ENCODE measurements at regions not wholly inside any gene's neighbourhood (a gene's known extent, or its start where the extent isn't known, plus 50 kb on each side); places are given as distances from the start of the nearest gene placed in this dataset.

DNA sequence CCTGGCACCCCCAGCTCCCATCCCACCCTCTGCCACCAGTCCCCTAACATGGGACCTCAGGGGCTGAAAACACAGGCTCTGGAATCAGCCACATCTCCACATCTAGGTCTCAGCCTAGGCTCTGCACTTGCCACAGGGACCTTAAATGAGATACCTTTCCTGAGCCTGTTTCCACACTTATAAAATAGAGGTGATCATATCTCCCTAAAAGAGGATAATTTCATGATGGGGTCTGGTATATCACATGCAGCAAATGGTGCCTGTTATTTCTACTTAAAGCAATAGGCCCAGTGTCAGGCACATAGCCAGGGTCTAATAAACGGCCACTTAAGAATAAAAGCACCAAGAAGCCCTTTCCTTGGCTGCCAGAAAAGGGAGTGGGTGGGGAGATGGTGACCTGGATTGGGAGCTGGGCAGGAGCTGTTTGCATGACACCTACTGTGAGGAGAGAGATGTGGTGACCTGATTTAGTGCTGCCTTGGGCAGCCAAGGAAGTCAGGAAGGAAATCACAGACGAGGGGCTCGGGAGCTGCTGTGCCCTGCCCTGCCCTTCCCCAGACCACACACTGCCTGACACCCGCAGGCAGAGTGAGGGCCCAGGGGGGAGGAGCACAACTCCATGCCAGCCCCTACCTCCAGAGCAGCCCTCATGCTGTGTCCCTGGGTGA is 71.2 kb downstream of the IRF2BPL start:
- intact Hi-C loops (cut with DNase I), result loop anchor here (5.0 kb wide), 2 partner anchors 40 to 70 kb away; partner anchors contain the start of gene IRF2BPL
- no peak overlapping the region for H3K4me3 ChIP-seq

GRCh38 chr14:76956316-76957090 is 72.0 kb downstream of the IRF2BPL start:
- no peaks in the 10 kb centered on the region for H3K36me3 ChIP-seq
- H3K9ac ChIP-seq (ENCODE audit: low read depth in 2 of 2, low read length in 2 of 2), result peak overlapping the region; percentile 19 to 61
- no peaks in the 10 kb centered on the region for H3K27me3 ChIP-seq
- H3K4me1 ChIP-seq, result peaks cover 4% of the 10 kb centered on the region
- H3K4me3 ChIP-seq, result peak overlapping the region; percentile 45
- intact Hi-C loops (cut with DNase I), result loop anchor here (5.0 kb wide), 2 partner anchors 39 to 71 kb away; partner anchors contain the start of gene IRF2BPL
- no peak for TF ChIP-seq CTCF (IDR thresholded peaks at IDR 0.05)
- DNase-seq, result peak; percentile 94
- H3K27ac ChIP-seq, result peak overlapping the region; percentile 88
- no peaks in the 10 kb centered on the region for H3K9me3 ChIP-seq

More for the DNA sequence above, 71.2 kb downstream of the IRF2BPL start:
- no peak for DNase-seq
- Histone ChIP-seq H3K9me3 (no peaks in the 10 kb centered on the region), H3K27ac (peak overlapping the region; percentile 88), H3K27me3 (no peaks in the 10 kb centered on the region), H3K4me1 (peaks cover 6% of the 10 kb centered on the region), H3K36me3 (no peaks in the 10 kb centered on the region), H3K9ac (ENCODE audit: low read depth in 2 of 2, low read length in 2 of 2) (peak overlapping the region in 1 of 2 donors; percentile 19)
- TF ChIP-seq CTCF (IDR thresholded peaks at IDR 0.05), result no peak

DNA sequence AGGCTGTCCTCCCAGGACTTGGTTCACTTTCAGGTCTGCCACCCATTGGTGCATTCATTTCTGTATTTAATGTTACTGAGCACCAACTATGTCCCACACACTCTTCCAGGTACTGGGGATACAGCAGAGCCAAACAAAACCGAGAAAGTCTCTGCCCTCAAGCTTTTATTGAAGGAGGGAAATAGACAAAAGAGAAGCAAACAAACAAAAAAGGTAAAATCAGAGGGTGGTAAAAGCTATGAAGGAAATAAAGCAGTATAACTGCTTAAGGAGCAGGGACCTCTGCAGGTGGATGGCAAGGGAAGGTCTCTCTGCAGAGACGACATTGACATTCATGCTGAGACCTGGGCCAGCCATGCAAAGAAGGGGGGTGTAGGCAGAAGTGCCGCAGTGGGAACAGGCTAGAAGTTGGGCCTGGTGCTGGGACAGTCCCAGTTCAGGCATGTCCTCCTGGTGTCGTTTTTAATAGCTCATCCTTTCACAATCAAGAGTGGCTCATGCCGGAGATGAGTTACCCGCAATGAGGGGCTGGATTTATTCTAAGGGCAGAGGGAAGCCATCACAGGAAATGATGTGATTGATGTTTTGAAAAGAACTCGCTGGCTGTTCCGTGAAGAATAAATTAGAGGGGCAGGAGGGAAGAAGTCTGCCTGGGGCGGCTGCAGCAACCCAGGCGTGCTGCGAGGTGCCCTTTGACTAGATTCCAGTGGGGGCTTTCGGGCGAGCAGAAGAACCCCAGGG is 72.8 kb downstream of the IRF2BPL start:
- Histone ChIP-seq H3K27me3 (no peaks in the 10 kb centered on the region), H3K4me1 (no peaks in the 10 kb centered on the region), H3K27ac (peak overlapping the region; percentile 88), H3K36me3 (no peaks in the 10 kb centered on the region), H3K9me3 (no peaks in the 10 kb centered on the region), H3K4me3 (peak overlapping the region; percentile 45), H3K9ac (ENCODE audit: low read depth in 2 of 2, low read length in 2 of 2) (peak overlapping the region; percentile 19 to 61)
- intact Hi-C loops (cut with DNase I), result loop anchor here (5.0 kb wide), 2 partner anchors 38 to 72 kb away; partner anchors contain the start of gene IRF2BPL
- no peak for TF ChIP-seq CTCF (IDR thresholded peaks at IDR 0.05)
- peak; percentile 44 for DNase-seq

DNA sequence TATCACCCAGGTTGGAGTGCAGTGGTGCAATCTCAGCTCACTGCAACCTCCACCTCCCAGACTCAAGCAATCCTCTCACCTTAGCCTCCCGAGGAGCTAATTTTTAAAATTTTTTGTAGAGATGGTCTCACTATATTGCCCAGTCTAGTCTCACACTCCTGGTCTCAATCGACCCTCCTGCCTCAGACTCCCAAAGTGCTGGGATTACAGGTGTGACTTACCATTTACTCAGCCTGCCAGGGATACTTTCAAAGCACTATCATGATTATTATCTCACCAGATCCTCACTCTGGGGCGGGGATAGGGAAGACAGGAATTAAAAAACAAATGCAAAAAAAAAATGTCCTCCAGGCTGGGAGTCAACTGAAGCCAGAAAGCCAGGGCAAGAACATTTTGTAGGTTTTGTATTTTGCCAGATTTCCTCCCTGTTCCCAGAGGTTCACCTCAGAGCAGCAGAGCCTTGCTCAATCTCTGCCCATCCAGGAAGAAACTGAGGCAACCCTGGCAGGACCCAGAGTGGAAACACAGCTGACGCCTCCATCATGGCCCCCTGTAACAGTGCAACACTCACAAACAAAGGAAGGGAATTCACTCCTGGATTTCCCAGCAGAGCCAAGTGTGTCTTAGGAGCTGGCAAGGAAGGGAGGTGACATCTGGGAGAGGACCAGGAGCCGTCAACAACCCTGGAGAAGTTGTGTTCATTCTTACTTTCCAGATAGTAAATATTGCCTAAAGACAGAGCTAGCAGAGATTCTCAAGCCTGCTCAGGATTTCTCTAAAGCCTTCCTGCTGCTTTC is 73.9 kb downstream of the IRF2BPL start:
- Histone ChIP-seq H3K4me3 (no peak overlapping the region), H3K9me3 (no peaks in the 10 kb centered on the region), H3K27ac (peak overlapping the region; percentile 91), H3K36me3 (no peaks in the 10 kb centered on the region), H3K9ac (ENCODE audit: low read depth in 2 of 2, low read length in 2 of 2) (no peak overlapping the region), H3K27me3 (no peaks in the 10 kb centered on the region), H3K4me1 (no peaks in the 10 kb centered on the region)
- intact Hi-C loops (cut with DNase I), result loop anchor here (5.0 kb wide), 2 partner anchors 37 to 73 kb away; partner anchors contain the start of gene IRF2BPL
- no peak for TF ChIP-seq CTCF (IDR thresholded peaks at IDR 0.05)
- no peak for DNase-seq
